ENCODE measurements at regions not wholly inside any gene's neighbourhood (a gene's known extent, or its start where the extent isn't known, plus 50 kb on each side); places are given as distances from the start of the nearest gene placed in this dataset.
"Not testable (repeated sequence)": the region's sequence is repeated elsewhere in the genome, so short reads cannot be mapped to it uniquely, and the experiment has no call there.

DNA sequence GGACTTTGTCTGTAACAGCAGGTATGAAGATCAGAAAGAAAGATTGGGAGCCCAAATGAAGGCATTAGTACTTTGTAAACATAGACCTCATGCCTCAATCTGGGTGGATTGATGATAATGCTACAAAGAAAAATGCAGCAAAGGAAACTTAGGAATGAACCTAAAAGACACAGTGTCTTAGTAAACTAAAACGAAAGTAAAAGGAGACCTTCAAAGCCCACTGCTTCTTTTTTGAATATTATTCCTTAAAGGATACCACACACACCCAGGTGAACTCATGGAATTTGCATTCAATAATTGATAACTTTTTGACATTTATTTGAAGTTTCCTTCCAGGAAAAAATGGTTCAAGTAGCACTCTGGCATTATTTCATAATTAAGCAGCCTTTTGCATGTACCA is 543.2 kb downstream of the TTLL7 start:
- DNase-seq: not testable (repeated sequence)

DNA sequence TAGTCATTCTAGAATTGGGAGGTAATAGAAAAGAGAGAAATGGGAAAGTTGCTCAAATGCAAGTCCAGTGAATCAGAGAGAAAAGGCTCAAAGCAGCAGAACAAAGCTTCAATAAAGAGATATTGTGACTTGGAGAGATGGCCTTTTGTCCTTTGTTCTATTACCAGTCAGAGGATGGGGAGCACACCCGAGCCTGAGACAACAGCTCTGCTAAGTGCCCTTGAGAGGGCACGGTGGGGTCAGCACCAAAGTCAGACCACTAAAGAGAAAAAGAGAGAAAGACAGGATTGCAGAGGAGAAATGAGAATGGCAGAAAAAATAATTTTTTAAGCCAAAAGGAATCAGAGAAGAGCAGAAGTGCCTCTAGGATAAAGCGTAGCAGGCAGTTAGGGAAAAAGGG is 553.1 kb downstream of the TTLL7 start:
- DNase-seq: not testable (repeated sequence)

DNA sequence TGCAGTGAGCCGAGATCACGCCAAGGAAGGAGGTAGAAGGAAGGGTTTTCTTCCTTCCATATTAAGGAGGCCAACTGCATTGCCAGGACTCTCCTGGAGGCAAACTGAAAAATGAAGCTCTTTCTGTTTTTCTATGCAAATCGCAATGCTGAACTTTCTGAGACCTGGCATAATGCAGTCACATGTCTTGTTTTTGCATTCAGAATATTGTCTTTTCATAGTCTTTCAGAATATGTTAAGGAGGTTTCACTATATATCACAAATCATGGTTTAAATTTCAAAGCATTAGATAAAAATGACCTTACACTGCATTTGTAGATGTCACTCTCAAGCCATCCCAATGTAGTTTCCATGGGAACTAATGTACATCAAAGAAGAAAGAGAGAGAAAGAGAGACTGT is 556.5 kb downstream of the TTLL7 start:
- DNase-seq: not testable (repeated sequence)

DNA sequence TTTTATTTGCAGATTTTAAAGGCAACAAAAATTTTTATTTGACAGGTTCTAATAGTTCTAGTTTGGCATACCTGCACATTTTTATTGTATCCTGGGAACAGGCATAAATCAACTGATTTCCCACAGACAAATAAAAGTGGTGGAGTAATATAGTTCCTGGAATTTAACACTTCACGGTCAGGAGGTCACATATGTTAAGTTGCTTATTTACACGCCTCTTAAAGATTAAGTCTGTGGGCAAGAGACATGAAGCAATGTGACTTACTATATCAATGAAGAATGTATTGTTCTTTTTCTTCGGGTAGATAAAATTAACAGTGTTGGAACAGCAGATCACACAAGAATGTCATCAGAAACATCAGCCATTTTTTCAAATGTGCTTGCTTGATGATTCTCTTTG is 558.3 kb downstream of the TTLL7 start:
- DNase-seq: not testable (repeated sequence)

DNA sequence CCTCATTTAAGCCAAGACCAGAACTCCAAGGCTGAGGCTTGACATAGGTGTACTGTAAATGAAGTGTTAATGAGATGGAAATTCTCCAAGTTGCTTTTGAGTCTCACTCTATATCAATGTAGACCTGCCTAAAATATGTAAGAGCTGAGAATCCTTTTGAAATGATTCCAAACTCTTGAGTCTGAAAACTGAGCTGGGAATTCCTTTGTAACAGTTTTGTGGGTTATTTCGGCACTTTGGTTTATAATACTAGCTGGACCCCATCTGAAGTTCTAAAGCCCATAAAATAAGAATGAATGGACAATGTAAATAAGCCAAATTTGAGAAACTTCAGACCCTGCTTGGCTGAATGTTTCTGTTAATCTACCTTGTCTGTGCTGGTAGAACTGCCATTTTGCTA is 558.9 kb downstream of the TTLL7 start:
- not testable (repeated sequence) for DNase-seq

DNA sequence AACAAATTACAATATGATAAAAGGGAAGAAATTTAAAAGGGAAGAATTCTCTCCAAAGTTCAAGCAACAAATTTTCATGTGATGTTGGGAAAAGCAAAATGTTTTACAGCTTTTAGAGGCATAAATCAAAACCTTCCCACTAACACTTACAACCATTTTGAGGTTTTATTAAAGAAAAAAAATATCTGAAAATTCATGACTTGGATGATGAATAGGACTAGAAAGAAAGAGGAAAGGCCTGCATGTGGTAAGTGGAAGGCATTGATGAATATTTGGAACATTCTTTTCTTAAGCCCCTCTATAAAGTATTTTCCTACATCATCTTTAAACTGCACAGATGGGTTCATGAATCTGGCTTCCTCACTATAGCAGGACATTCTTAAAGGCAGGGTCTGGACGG is 560.6 kb downstream of the TTLL7 start:
- not testable (repeated sequence) for DNase-seq

DNA sequence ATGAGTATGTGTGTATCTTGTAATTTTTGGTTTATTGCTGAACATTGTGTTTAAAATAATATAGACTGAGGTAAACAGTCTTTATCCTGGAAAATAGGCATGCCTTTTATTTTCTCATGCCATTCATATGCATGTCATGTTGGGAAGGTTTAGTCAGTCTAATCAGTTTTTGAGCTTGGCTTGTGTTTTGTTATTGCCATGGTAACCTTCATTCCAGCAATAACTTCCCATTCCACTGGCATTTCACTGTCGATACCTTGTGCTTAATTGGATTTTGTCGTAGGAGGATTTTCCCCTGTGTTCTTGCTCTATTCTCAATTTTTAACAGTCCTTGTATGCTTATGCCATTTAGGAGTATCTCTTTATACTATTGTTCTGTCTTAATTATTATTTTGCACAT is 563.6 kb downstream of the TTLL7 start:
- not testable (repeated sequence) for DNase-seq

DNA sequence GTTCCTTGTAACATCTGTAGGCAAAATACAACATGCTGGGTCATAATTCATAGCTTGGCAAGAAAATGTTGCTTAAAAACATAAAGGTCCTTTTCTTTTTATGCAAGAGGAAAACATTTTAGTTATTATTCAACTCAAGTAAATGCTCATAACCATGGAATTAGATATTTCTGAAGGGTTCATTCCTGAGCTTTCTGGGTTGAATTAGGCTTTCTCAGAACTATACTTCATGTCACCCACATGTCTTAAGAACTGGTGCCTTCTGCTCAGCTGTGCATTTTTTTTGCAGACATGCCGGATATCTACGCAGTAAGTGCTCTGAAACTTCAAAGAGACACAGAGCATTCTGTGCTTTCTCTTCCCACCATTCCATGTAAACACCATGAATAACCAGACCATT is 571.4 kb downstream of the TTLL7 start:
- not testable (repeated sequence) for DNase-seq

DNA sequence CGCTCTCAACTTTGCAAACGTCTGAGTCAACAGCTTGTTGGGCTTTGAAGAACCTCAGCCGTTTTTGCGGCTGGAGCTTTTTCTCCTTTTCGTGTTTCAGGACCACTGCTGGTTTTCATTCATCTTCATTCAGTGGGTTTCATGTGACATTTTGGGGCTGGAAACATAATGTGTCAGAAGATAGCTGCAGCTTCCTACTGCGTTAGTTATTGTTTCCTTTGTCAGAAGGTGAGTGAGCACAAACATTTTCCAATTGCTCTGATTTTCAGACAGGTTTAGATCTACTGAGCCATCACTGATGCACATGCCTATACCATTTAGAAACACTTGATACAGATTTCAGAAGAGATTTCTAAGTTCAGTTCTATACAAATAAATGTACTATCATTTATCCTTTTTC is 575.5 kb downstream of the TTLL7 start:
- not testable (repeated sequence) for DNase-seq

DNA sequence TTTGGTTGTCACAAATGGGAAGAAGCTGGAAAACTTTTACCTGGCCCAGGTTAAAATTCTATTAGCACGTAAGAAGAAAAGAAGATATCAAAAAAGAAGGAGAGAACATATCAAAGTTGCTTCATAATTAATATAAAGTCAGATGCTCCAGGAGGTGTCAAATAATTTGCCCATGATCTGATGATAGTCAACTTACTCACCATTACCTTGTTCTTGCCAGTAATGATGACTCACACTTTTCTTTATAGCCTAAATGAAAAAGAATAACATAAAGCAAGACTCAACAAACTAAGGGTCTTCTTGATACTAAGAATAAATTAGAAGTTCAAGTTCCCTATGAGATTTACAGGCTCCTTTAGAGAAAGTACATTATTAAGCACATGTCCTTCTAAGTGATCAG is 580.4 kb downstream of the TTLL7 start:
- DNase-seq: no peak

DNA sequence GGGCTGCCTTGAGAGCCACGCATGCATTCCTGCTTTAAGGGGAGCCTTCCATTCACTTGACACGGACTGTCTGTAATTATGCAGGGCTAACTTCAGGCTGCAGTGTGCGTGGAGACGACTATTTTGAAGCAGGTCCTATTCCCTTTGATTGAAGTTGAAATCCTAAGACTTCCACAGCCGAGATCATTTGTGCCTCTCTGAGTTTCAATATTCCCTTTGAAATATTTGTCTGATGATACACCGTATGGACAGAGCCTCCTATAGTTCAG is 585.2 kb downstream of the TTLL7 start:
- DNase-seq: not testable (repeated sequence)

DNA sequence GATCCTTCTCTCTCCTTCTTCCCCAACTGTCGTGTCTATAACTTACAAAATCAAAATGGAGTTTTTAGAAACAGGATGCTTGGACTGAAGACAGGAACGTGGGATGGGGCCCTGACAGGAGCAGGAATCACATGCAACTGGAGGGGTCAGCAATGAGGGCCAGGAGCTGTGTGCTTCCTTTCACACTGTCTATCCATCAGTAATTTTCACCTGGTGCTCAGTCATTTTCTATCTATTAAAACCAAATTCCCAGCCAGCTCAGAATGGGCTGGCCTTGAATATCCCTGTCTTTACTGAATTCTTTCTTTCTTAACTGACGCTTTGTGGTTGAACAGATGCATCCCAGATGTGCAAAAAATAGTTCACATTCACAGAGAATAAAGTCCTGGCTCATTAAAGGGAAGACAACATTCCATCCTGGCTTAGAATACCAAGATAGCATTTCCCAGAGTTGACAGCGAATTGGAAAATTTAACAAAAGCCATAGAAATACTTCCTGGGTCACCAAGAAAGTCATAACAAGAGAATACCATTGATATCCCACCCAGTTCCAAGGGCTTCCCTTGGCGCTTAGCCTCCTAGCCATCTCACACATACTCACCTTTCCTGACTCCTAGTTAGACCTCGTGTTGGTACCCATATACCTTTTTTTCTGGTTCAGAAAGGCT is 588.1 kb downstream of the TTLL7 start:
- DNase-seq: not testable (repeated sequence)

DNA sequence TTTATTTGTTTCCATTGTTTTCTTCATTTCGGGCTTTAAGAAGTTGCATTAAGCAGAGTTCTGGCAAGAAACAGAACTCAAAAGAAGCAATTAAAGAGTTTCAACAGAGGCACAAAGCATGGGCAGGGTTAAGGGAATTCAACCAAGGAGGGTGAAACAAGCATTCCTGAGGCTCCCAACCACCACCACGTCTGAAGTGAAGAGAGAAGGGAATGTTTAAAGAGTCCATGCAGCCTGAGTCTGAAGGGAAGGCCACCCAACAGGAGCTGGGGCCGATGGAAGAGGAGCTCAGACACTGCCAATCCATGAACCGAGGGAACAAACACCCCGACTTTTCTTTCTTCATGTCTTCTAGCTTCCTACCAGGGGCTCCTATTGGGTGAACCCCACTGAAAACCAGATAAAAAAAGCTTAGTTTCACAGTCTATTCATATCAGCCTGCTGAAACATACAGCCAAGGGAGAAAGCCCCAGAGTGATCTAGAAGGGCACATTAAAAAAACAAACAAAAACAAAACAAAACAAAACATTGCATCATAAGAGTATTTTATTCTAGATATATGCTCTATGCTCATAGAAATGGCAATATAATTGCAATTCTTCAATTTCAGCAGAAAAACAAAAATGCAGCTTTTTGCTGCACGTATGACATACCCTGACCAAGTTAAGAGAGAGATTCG is 592.1 kb downstream of the TTLL7 start:
- DNase-seq: not testable (repeated sequence)

DNA sequence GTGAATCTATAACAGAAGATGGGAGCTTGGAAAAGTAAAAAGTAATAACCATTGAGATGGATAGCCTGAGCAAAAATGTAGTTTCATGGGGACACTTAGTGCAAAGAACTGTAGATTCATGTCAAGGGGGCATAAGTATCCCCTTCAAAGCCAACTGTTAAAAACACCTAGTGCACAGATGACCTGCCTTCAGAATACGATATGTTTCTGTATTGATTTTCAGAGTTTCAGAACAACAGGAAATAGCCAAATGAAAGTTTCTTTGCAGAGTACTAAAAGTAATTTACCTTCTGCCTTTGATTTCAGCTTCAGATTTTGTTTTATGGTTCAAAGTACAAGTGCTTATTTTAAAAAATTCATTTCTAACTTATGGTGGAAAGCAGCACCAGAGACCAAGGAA is 593.1 kb downstream of the TTLL7 start:
- DNase-seq: not testable (repeated sequence)

DNA sequence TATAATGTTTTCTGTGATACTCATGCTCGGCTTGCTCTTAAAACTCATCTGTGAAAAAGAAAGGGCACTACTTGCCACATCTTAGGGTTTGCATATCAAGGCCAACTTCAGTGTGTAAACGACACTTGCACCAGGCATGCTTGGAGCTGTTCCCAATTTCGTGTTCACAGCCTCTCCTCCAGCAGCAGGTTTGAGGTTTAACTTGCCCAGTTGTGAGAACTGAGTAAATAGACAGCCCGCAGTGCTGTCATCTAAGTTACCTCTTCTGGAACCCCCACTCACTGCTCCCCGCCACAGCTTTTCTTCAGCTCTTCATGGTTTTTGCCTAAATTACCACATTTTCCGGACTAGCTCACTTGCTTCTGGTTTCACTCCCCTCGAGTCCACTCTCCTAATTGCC is 595.4 kb downstream of the TTLL7 start:
- DNase-seq: not testable (repeated sequence)

DNA sequence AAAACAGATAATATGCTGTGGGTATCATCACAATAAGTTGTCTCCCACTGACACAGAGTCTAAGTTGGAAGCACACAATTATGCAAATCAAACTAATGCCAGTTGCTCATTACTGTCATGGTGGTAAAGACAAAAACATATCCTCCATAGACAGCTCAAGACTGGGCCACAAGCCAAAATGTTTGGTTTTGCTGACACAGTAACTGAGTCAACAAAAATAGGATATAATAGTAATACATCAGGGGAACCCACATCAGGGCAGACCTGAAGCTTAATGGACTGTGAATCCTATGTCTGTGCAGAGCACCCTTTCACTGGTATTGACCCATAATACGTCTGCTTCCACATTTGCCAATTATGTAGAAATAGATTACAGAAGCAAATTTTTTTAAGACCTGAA is 597.8 kb downstream of the TTLL7 start:
- DNase-seq: peak in 2 of 3 experiments; percentile 3 to 49

DNA sequence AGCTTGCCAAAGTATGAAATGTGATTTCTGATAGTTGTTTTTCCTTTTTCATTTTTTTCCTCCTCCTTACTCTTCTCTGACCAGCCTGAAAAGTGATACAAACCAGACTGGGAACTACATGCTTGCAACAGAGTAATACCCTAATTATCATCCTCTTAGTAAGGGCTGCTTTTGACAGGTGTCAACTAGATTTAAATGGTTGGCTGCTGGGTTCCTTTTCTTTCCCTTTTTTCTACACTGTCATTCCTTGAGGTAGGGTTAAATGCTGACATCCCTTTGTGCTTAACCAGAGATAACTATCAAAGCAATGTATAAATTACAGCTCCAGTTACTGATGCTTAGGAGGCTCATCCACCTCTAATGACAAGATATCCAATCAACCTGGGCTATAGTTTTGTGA is 598.8 kb downstream of the TTLL7 start:
- peak in 2 of 3 experiments; percentile 1 to 22 for DNase-seq

DNA sequence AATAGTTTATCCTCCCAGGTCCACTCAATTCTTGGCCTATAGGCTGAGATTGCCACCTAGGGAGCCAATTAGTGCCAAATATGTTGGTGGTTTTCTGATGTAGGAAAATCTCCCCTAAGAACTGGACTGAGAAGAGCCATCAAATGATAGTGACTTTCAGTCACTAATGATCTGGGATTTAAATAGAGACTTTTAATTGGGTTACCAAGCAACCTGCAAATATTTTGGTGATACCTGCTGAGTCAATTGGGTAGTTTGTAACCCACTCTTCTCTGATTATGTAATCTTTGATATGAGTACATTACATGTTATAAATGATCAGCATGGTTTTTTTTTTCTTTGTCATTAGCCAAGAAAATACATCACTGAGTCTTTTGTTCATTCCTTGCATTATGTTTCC is 600.8 kb downstream of the TTLL7 start:
- peak in 2 of 3 experiments; percentile 4 to 54 for DNase-seq

DNA sequence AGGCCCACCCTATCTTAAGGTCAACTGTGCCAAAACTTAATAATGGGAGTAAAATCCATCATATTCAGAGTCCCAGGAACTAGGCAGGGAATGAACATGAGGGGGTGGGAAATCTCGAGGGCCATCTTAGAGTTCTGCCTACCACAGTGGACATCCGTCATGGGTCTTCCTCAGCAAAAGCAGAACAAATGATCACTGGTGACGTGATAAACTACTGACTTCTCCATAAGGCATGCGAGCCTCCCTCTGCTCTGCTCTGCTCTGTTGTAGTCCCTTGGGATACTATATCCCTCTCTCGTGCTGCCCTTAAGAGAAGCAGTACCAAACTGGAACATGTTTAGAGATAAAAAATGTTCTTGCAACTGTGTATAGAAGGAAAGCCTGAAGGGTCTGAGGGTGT is 603.8 kb downstream of the TTLL7 start:
- not testable (repeated sequence) for DNase-seq

DNA sequence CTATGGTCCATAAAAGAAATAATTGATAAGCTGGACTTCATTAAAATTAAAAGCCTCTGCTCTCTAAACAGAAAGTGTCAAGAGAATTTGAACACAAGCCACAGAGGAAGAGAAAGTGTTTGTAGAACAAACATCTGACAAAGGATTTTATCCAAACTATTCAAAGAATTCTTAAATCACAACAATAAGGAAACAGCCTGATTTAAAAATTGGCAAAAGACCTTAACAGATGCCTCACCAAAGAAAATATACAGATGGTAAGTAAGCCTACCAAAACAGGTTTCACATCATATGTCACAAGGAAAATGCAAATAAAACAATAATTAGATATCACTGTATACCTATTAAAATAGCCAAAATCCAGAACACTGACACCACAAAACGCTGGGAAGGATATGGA is 612.0 kb downstream of the TTLL7 start:
- not testable (repeated sequence) for DNase-seq

DNA sequence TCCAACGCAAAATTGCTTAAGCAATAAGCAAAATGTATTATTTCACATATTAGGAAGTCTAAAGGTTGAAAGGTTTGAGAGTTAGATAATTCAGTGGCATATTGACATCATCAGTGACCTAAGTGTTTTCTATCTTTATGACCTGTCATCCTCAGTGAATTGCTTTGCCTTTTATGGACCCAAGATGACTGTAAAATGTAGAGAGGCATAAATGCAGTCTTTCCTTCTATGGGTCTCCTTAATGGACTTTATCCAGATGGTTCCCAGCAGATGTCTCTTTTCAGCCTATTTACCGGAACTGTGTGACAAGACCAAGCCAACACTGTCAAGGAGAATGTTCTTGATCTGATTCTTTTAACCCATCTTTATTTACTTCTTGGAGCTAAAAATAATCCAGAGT is 615.8 kb downstream of the TTLL7 start:
- DNase-seq: not testable (repeated sequence)

DNA sequence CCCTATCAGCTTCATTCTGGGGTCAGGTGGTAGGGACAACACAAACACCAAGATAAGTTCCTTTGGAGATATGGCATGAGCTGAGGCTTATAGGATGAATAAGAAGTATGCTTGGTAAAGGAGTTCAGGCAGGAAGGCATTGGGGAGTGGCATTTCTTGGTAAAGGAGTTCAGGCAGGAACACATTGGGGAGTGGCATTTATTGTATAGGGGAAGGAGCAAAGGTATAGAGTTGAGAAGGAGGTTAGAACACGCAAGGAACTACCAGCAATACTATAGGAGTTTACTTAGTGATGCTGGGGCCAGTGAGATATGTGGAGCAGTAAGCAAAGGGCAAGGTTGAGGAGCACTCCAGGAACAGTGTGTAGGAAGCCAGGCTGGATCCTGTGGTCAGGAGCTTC is 625.9 kb downstream of the TTLL7 start:
- not testable (repeated sequence) for DNase-seq

DNA sequence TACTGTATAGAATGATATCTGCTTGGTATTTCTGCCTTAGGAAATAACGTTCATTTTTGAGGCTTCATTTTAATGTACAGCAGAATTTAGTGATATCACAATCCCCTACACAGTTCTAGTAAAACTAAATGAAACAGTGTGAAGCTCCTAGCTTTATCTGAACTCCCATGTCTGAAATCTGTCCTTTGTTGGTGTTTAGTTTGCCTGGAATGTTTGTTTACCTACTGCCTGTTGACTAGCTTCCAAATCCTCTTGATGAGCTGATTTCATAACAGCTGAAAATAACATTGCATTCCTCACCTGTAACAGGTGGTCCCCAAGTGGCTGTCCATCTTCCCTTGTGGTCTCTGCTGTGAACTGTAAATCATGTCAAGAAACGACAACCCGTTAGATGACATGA is 629.1 kb downstream of the TTLL7 start:
- DNase-seq: not testable (repeated sequence)

DNA sequence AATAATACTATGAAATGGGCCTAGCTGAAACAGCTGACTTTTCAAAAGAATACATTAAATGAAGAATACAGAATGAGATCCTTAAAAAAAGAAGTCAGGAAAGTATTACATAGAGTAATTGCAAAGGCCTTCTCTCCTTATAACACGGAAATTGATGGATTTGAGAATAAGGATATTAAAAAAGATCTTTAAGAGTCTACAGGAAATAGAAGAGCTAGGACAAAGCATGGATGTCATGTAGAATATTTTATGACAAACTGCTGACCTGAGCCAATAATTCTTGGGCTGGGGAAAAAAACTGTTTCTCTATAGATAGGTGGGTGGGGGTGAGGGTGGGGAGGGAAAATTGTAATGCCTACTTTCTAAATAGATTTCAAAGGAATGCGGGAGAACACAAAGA is 633.6 kb downstream of the TTLL7 start:
- not testable (repeated sequence) for DNase-seq

DNA sequence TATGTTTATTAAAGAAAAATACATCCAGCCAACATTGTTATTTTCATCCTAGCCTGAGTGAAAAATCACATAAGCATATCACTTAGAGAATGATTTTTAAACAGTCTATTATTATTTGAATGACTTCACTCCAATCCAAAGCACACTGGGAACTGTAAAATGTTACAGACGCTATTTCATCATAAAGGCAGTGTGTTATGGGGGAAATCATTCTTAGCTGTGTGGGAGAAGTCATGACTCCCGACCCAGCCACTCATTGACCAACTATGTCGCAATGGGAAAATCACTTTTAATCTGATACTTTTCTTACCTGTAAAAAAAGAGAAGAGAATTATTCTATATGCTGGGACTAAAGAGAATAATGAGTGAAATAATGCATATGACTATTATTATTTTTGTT is 653.6 kb downstream of the TTLL7 start:
- DNase-seq: not testable (repeated sequence)
